Erythroblast (primary cell): ENCODE measurements at regions not wholly inside any gene's neighbourhood (a gene's known extent, or its start where the extent isn't known, plus 50 kb on each side); places are given as distances from the start of the nearest gene placed in this dataset.

Experiments used
- GATA1 ChIP-seq: IDR thresholded peaks from 2 replicates; pipeline ENCODE4 v1.6.1; 2011; ENCODE audit warnings: low read depth, mild to moderate bottlenecking, control low read depth, low read length, moderate library complexity
- POLR2A ChIP-seq: IDR thresholded peaks from 2 replicates; pipeline ENCODE4 v1.6.1; 2011; ENCODE audit warnings: mild to moderate bottlenecking, low read length

GRCh38 chr1:118339400-118340124 lies 154.5 kb upstream of the SPAG17 start:
- TF ChIP-seq POLR2A = no peak
- no peak for TF ChIP-seq GATA1
